HL-60 (cell line): ENCODE measurements at regions not wholly inside any gene's neighbourhood (a gene's known extent, or its start where the extent isn't known, plus 50 kb on each side); places are given as distances from the start of the nearest gene placed in this dataset.
"Not testable (repeated sequence)": the region's sequence is repeated elsewhere in the genome, so short reads cannot be mapped to it uniquely, and the experiment has no call there.

Experiments
- DNase-seq, 2 experiments: peaks; one replicate each; pipeline ENCODE4 v3.0.0-alpha.2; 2010 to 2020; ENCODE audit warnings: low read depth in 1 of 2, low spot score in 1 of 2
- H3K27ac ChIP-seq: fragments of 250-450 bp; sonication (Bioruptor Pico); replicated peaks from 2 replicates; pipeline ENCODE4 v1.5.1; 2020; ENCODE audit warnings: mild to moderate bottlenecking, moderate library complexity
- H3K27me3 ChIP-seq: fragments of 250-450 bp; sonication (Bioruptor Pico); 2 replicates; pipeline ENCODE4 v1.5.1; 2021; ENCODE audit warnings: mild to moderate bottlenecking, moderate library complexity; ENCODE audit not compliant: insufficient read depth, poor library complexity, severe bottlenecking
- H3K4me3 ChIP-seq: replicated peaks from 2 replicates; pipeline ENCODE4 v1.5.1; 2011; ENCODE audit warnings: mild to moderate bottlenecking, control low read depth, low read length; ENCODE audit not compliant: insufficient read depth
- CTCF ChIP-seq: IDR thresholded peaks from one replicate; pipeline ENCODE4 v1.5.1; 2011; ENCODE audit warnings: low read length, control low read depth, inconsistent platforms; ENCODE audit not compliant: insufficient read depth
- GABPA ChIP-seq: IDR thresholded peaks from 2 replicates; pipeline ENCODE4 v1.6.1; 2012; ENCODE audit warnings: low read depth
- POLR2AphosphoS5 ChIP-seq: IDR thresholded peaks from 2 replicates; pipeline ENCODE4 v1.6.1; 2012; ENCODE audit warnings: low read depth
- REST ChIP-seq: IDR thresholded peaks from 2 replicates; pipeline ENCODE4 v1.6.1; 2012; ENCODE audit warnings: low read depth; ENCODE audit not compliant: insufficient replicate concordance
- SPI1 ChIP-seq: IDR thresholded peaks from 2 replicates; pipeline ENCODE4 v1.6.1; 2012; ENCODE audit warnings: low read depth, mild to moderate bottlenecking, borderline replicate concordance

- no peak for DNase-seq
- H3K27me3 ChIP-seq = no peaks in the 10 kb centered on the region
- H3K4me3 ChIP-seq = no peak overlapping the region
- no peak overlapping the region for H3K27ac ChIP-seq
- no peak for TF ChIP-seq REST
These were observed 1015.6 kb downstream of the PLA2G4A start for GRCh38 chr1:187844313-187844712.

- DNase-seq = no peak
- Histone ChIP-seq H3K27me3 (no peaks in the 10 kb centered on the region), H3K27ac (no peak overlapping the region), H3K4me3 (no peak overlapping the region)
- TF ChIP-seq SPI1 (no peak), CTCF (no peak), GABPA (no peak), REST (no peak), POLR2AphosphoS5 (no peak)
These were observed 1018.8 kb downstream of the PLA2G4A start for GRCh38 chr1:187847531-187847930.

- no peak overlapping the region for H3K4me3 ChIP-seq
- no peak for DNase-seq
- TF ChIP-seq SPI1 = no peak
- TF ChIP-seq POLR2AphosphoS5 = no peak
- no peak for TF ChIP-seq CTCF
- TF ChIP-seq GABPA = no peak
- TF ChIP-seq REST = no peak
These were observed 1019.6 kb downstream of the PLA2G4A start for GRCh38 chr1:187848321-187848720.

GRCh38 chr1:187850146-187850545, 1021.4 kb downstream of the PLA2G4A start:
- H3K27ac ChIP-seq, H3K27me3 ChIP-seq, H3K4me3 ChIP-seq, DNase-seq: not testable (repeated sequence)

More at GRCh38 chr1:187848321-187848720, 1019.6 kb downstream of the PLA2G4A start:
- Histone ChIP-seq H3K27me3 (no peaks in the 10 kb centered on the region), H3K27ac (no peak overlapping the region)
